H9 (cell line): ENCODE measurements at regions not wholly inside any gene's neighbourhood (a gene's known extent, or its start where the extent isn't known, plus 50 kb on each side); places are given as distances from the start of the nearest gene placed in this dataset.

Source experiments
- DNase-seq: peaks from one replicate; pipeline ENCODE4 v3.0.0-alpha.2; 2017
- H2AFZ ChIP-seq: one replicate; pipeline ENCODE4 v1.6.1; 2013; ENCODE audit warnings: mild to moderate bottlenecking, low read length, control low read depth, moderate library complexity
- H2AK5ac ChIP-seq: 2 replicates; pipeline ENCODE4 v1.6.1; 2013; ENCODE audit warnings: low read length, control low read depth, mixed read lengths; ENCODE audit not compliant: insufficient read length
- H2BK120ac ChIP-seq: one replicate; pipeline ENCODE4 v1.6.1; 2013; ENCODE audit warnings: low read depth, mild to moderate bottlenecking, low read length, control low read depth, inconsistent platforms; ENCODE audit not compliant: poor library complexity, severe bottlenecking
- H2BK12ac ChIP-seq: 2 replicates; pipeline ENCODE4 v1.6.1; 2013; ENCODE audit warnings: low read length, control low read depth, mixed read lengths, low read depth; ENCODE audit not compliant: insufficient read length
- H2BK15ac ChIP-seq: 2 replicates; pipeline ENCODE4 v1.6.1; 2013; ENCODE audit warnings: low read depth, low read length, control low read depth
- H2BK20ac ChIP-seq: one replicate; pipeline ENCODE4 v1.6.1; 2013; ENCODE audit warnings: low read depth, mild to moderate bottlenecking, low read length, control low read depth, inconsistent platforms; ENCODE audit not compliant: poor library complexity, severe bottlenecking
- H2BK5ac ChIP-seq: 2 replicates; pipeline ENCODE4 v1.6.1; 2013; ENCODE audit warnings: low read length, control low read depth, mixed read lengths; ENCODE audit not compliant: insufficient read length
- H3K14ac ChIP-seq: 2 replicates; pipeline ENCODE4 v1.6.1; 2013; ENCODE audit warnings: low read length, control low read depth; ENCODE audit not compliant: insufficient read depth
- H3K18ac ChIP-seq: 2 replicates; pipeline ENCODE4 v1.6.1; 2013; ENCODE audit warnings: low read depth, mild to moderate bottlenecking, mixed read lengths, low read length, control low read depth; ENCODE audit not compliant: insufficient read length
- H3K23ac ChIP-seq: 2 replicates; pipeline ENCODE4 v1.6.1; 2013; ENCODE audit warnings: low read length, control low read depth, mixed read lengths, low read depth; ENCODE audit not compliant: insufficient read length
- H3K23me2 ChIP-seq: 2 replicates; pipeline ENCODE4 v1.6.1; 2013; ENCODE audit warnings: low read depth, mild to moderate bottlenecking, mixed read lengths, low read length, control low read depth; ENCODE audit not compliant: insufficient read length, poor library complexity, severe bottlenecking
- H3K27ac ChIP-seq: 2 replicates; pipeline ENCODE4 v1.5.1; 2013; ENCODE audit warnings: low read length, control low read depth, mixed read lengths, low read depth; ENCODE audit not compliant: insufficient read length
- H3K27me3 ChIP-seq: 2 replicates; pipeline ENCODE4 v1.6.1; 2013; ENCODE audit warnings: low read length, control low read depth, inconsistent platforms; ENCODE audit not compliant: insufficient read depth
- H3K4ac ChIP-seq: 2 replicates; pipeline ENCODE4 v1.6.1; 2013; ENCODE audit warnings: low read depth, mild to moderate bottlenecking, control low read depth, inconsistent platforms, low read length, moderate library complexity
- H3K4me1 ChIP-seq: 2 replicates; pipeline ENCODE4 v1.6.1; 2013; ENCODE audit warnings: low read length, control low read depth, inconsistent platforms; ENCODE audit not compliant: insufficient read depth
- H3K4me2 ChIP-seq: 2 replicates; pipeline ENCODE4 v1.6.1; 2013; ENCODE audit warnings: low read length, control low read depth, mixed read lengths; ENCODE audit not compliant: insufficient read length, insufficient read depth
- H3K56ac ChIP-seq: 2 replicates; pipeline ENCODE4 v1.6.1; 2013; ENCODE audit warnings: low read depth, mild to moderate bottlenecking, mixed read lengths, low read length, control low read depth; ENCODE audit not compliant: insufficient read length
- H3K79me1 ChIP-seq: 2 replicates; pipeline ENCODE4 v1.6.1; 2013; ENCODE audit warnings: low read depth, mild to moderate bottlenecking, moderate library complexity, low read length, control low read depth, inconsistent platforms; ENCODE audit not compliant: insufficient read depth, poor library complexity, severe bottlenecking
- H3K79me2 ChIP-seq: 2 replicates; pipeline ENCODE4 v1.6.1; 2013; ENCODE audit warnings: low read length, control low read depth, inconsistent platforms; ENCODE audit not compliant: insufficient read depth
- H3K9ac ChIP-seq: 2 replicates; pipeline ENCODE4 v1.6.1; 2013; ENCODE audit warnings: low read length, control low read depth, mixed read lengths; ENCODE audit not compliant: insufficient read length; ENCODE audit errors: extremely low read depth
- H3K9me3 ChIP-seq: one replicate; pipeline ENCODE4 v1.6.1; 2013; ENCODE audit warnings: low read depth, low read length, inconsistent platforms; ENCODE audit not compliant: control insufficient read depth
- H3T11ph ChIP-seq: one replicate; pipeline ENCODE4 v1.6.1; 2013; ENCODE audit warnings: mild to moderate bottlenecking, low read length, control low read depth, inconsistent platforms
- H4K20me1 ChIP-seq: one replicate; pipeline ENCODE4 v1.6.1; 2013; ENCODE audit not compliant: control insufficient read depth, insufficient read length, insufficient read depth
- H4K5ac ChIP-seq: 2 replicates; pipeline ENCODE4 v1.6.1; 2013; ENCODE audit warnings: low read depth, mild to moderate bottlenecking, mixed read lengths, low read length, control low read depth; ENCODE audit not compliant: insufficient read length
- H4K8ac ChIP-seq: replicated peaks from 2 replicates; pipeline ENCODE4 v1.6.1; 2013; ENCODE audit warnings: low read length, control low read depth, mixed read lengths, low read depth; ENCODE audit not compliant: insufficient read length
- H4K91ac ChIP-seq: 2 replicates; pipeline ENCODE4 v1.6.1; 2013; ENCODE audit warnings: low read depth, mild to moderate bottlenecking, moderate library complexity, mixed read lengths, low read length, control low read depth; ENCODE audit not compliant: insufficient read length
- H3K27ac Mint-ChIP-seq, 3 experiments: 2 replicates in 2 of 3; 3 replicates in 1 of 3; pipeline ENCODE4 v1.8.0; 2020 to 2021; ENCODE audit warnings: mixed read lengths in 3 of 3, mild to moderate bottlenecking in 1 of 3, moderate library complexity in 1 of 3
- H3K27me3 Mint-ChIP-seq: 2 replicates; pipeline ENCODE4 v1.8.0; 2021; ENCODE audit warnings: low read depth, mild to moderate bottlenecking, moderate library complexity, mixed read lengths
- H3K36me3 Mint-ChIP-seq, 3 experiments: 2 replicates in 2 of 3; 3 replicates in 1 of 3; pipeline ENCODE4 v1.8.0; 2020 to 2021; ENCODE audit warnings: low read depth in 3 of 3, mixed read lengths in 3 of 3; ENCODE audit not compliant: insufficient read depth in 1 of 3
- H3K4me1 Mint-ChIP-seq, 2 experiments: 2 replicates each; pipeline ENCODE4 v1.8.0; 2020; ENCODE audit warnings: mixed read lengths in 2 of 2
- H3K4me3 Mint-ChIP-seq, 2 experiments: 2 replicates in 1 of 2; 3 replicates in 1 of 2; pipeline ENCODE4 v1.8.0; 2020 to 2021; ENCODE audit warnings: mild to moderate bottlenecking in 2 of 2, mixed read lengths in 2 of 2, moderate library complexity in 1 of 2
- H3K9me3 Mint-ChIP-seq, 2 experiments: 2 replicates in 1 of 2; 3 replicates in 1 of 2; pipeline ENCODE4 v1.8.0; 2020; ENCODE audit warnings: mild to moderate bottlenecking in 2 of 2, mixed read lengths in 2 of 2, moderate library complexity in 1 of 2
- CTCF ChIP-seq: fragments of 200-600 bp; sonication (generic); conservative IDR thresholded peaks from 3 replicates; pipeline ENCODE4 v1.8.0; 2021; ENCODE audit warnings: antibody characterized with exemption, mild to moderate bottlenecking
- WGBS: extraction: QIAGEN DNeasy Blood & Tissue Kit; methylation state at CpG from one replicate; pipeline ENCODE4 v1.1.7; 2013; ENCODE audit warnings: missing lambda C conversion rate, low lambda C conversion rate, mixed read lengths; ENCODE audit not compliant: insufficient read length; ENCODE audit errors: extremely low coverage; 5-methylcytosine and 5-hydroxymethylcytosine counted together

- Histone ChIP-seq H3K4ac (no peak overlapping the region), H3K56ac (no peak overlapping the region), H3K9me3 (no peaks in the 10 kb centered on the region), H2BK20ac (no peak overlapping the region), H3K23ac (no peak overlapping the region), H4K91ac (no peak overlapping the region), H3K27ac (no peak overlapping the region), H3K14ac (no peak overlapping the region), H3K27me3 (no peaks in the 10 kb centered on the region), H2AK5ac (no peak overlapping the region), H2BK5ac (no peak overlapping the region), H2BK12ac (no peak overlapping the region), H3K9ac (no peak overlapping the region), H3T11ph (no peak overlapping the region), H3K4me1 (no peaks in the 10 kb centered on the region), H4K5ac (no peak overlapping the region), H3K79me2 (no peaks in the 10 kb centered on the region), H3K23me2 (no peaks in the 10 kb centered on the region), H3K4me2 (no peak overlapping the region), H2AFZ (no peak overlapping the region), H3K18ac (no peak overlapping the region), H2BK120ac (no peak overlapping the region), H4K8ac (no peak overlapping the region), H3K79me1 (no peaks in the 10 kb centered on the region), H4K20me1 (no peaks in the 10 kb centered on the region), H2BK15ac (no peak overlapping the region)
- Mint-ChIP-seq H3K4me3 (no peak overlapping the region), H3K4me1 (no peaks in the 10 kb centered on the region), H3K27ac (no peak overlapping the region), H3K9me3 (no peaks in the 10 kb centered on the region), H3K36me3 (no peaks in the 10 kb centered on the region), H3K27me3 (no peaks in the 10 kb centered on the region; the same call in 1 of the 2 replicates)
- no peak for TF ChIP-seq CTCF
- WGBS, result no CpG with 5 or more reads among the region's 2 CpGs
- no peak for DNase-seq
These were observed 520.9 kb downstream of the CPS1 start for GRCh38 chr2:211077216-211077767.
